HEK293 (cell line): ENCODE measurements at regions not wholly inside any gene's neighbourhood (a gene's known extent, or its start where the extent isn't known, plus 50 kb on each side); places are given as distances from the start of the nearest gene placed in this dataset.

ENCODE experiments used
- TCF7L2 ChIP-seq: IDR thresholded peaks from 2 replicates; pipeline ENCODE4 v1.6.1; 2011; ENCODE audit warnings: low read depth, mild to moderate bottlenecking, inconsistent platforms, low read length, moderate library complexity, borderline replicate concordance
- ZBTB1 ChIP-seq: fragments of 450-650 bp; formaldehyde crosslinking; IDR thresholded peaks from 2 replicates; pipeline ENCODE4 v1.5.1; 2016; ENCODE audit warnings: missing biosample characterization, missing genetic modification characterization
- ZBTB7A ChIP-seq: fragments of 450-650 bp; formaldehyde crosslinking; IDR thresholded peaks from 2 replicates; pipeline ENCODE4 v1.5.1; 2016; ENCODE audit warnings: low read depth, missing biosample characterization, missing genetic modification characterization
- ZNF169 ChIP-seq: fragments of 450-650 bp; formaldehyde crosslinking; IDR thresholded peaks from 2 replicates; pipeline ENCODE4 v1.5.1; 2016; ENCODE audit warnings: missing biosample characterization, missing genetic modification characterization
- ZNF23 ChIP-seq: fragments of 450-650 bp; formaldehyde crosslinking; IDR thresholded peaks from 2 replicates; pipeline ENCODE4 v1.5.1; 2016; ENCODE audit warnings: missing biosample characterization, missing genetic modification characterization, borderline replicate concordance
- ZNF433 ChIP-seq: fragments of 450-650 bp; formaldehyde crosslinking; IDR thresholded peaks from 2 replicates; pipeline ENCODE4 v1.5.1; 2016; ENCODE audit warnings: missing biosample characterization, missing genetic modification characterization, low read depth
- ZNF473 ChIP-seq: fragments of 450-650 bp; formaldehyde crosslinking; IDR thresholded peaks from 2 replicates; pipeline ENCODE4 v1.5.1; 2017; ENCODE audit warnings: missing biosample characterization, missing genetic modification characterization
- ZNF701 ChIP-seq: fragments of 450-650 bp; formaldehyde crosslinking; IDR thresholded peaks from 2 replicates; pipeline ENCODE4 v1.5.1; 2016; ENCODE audit warnings: missing biosample characterization, missing genetic modification characterization
- TF ChIP-seq, protein P1 (sequence below): fragments of 450-650 bp; formaldehyde crosslinking; IDR thresholded peaks from 2 replicates; pipeline ENCODE4 v1.5.1; 2016; ENCODE audit warnings: missing biosample characterization, missing genetic modification characterization
- TF ChIP-seq, protein P2 (sequence below): fragments of 450-650 bp; formaldehyde crosslinking; IDR thresholded peaks from 2 replicates; pipeline ENCODE4 v1.5.1; 2017; ENCODE audit warnings: missing biosample characterization, missing genetic modification characterization
- TF ChIP-seq, protein P3 (sequence below): fragments of 450-650 bp; formaldehyde crosslinking; IDR thresholded peaks from 2 replicates; pipeline ENCODE4 v1.5.1; 2016; ENCODE audit warnings: missing biosample characterization, missing genetic modification characterization

DNA sequence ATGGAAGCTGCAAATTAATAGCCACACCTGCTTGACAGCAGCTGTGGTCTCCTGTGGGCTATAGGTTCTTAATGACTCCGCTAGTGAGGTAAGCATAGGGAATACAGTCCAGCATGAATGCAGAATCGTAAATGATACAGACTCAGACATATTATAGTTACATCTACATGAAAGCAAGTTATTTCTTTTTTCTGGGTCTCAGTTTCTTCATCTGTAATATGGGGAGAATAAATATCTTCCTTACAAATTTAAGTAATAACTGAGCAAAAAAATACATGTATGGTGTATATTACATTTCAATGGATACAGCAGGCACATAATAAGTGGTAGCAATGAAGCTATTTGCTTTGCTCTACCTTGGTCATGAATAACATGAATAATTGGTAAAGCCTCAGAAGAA is 245.9 kb upstream of the RHOBTB1 start:
- no peak for TF ChIP-seq ZNF433
- TF ChIP-seq, protein P1, sequence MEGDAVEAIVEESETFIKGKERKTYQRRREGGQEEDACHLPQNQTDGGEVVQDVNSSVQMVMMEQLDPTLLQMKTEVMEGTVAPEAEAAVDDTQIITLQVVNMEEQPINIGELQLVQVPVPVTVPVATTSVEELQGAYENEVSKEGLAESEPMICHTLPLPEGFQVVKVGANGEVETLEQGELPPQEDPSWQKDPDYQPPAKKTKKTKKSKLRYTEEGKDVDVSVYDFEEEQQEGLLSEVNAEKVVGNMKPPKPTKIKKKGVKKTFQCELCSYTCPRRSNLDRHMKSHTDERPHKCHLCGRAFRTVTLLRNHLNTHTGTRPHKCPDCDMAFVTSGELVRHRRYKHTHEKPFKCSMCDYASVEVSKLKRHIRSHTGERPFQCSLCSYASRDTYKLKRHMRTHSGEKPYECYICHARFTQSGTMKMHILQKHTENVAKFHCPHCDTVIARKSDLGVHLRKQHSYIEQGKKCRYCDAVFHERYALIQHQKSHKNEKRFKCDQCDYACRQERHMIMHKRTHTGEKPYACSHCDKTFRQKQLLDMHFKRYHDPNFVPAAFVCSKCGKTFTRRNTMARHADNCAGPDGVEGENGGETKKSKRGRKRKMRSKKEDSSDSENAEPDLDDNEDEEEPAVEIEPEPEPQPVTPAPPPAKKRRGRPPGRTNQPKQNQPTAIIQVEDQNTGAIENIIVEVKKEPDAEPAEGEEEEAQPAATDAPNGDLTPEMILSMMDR (tag by site-specific recombination): no peak
- TF ChIP-seq, protein P2, sequence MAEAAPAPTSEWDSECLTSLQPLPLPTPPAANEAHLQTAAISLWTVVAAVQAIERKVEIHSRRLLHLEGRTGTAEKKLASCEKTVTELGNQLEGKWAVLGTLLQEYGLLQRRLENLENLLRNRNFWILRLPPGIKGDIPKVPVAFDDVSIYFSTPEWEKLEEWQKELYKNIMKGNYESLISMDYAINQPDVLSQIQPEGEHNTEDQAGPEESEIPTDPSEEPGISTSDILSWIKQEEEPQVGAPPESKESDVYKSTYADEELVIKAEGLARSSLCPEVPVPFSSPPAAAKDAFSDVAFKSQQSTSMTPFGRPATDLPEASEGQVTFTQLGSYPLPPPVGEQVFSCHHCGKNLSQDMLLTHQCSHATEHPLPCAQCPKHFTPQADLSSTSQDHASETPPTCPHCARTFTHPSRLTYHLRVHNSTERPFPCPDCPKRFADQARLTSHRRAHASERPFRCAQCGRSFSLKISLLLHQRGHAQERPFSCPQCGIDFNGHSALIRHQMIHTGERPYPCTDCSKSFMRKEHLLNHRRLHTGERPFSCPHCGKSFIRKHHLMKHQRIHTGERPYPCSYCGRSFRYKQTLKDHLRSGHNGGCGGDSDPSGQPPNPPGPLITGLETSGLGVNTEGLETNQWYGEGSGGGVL (tag by site-specific recombination): no peak
- TF ChIP-seq, protein P3, sequence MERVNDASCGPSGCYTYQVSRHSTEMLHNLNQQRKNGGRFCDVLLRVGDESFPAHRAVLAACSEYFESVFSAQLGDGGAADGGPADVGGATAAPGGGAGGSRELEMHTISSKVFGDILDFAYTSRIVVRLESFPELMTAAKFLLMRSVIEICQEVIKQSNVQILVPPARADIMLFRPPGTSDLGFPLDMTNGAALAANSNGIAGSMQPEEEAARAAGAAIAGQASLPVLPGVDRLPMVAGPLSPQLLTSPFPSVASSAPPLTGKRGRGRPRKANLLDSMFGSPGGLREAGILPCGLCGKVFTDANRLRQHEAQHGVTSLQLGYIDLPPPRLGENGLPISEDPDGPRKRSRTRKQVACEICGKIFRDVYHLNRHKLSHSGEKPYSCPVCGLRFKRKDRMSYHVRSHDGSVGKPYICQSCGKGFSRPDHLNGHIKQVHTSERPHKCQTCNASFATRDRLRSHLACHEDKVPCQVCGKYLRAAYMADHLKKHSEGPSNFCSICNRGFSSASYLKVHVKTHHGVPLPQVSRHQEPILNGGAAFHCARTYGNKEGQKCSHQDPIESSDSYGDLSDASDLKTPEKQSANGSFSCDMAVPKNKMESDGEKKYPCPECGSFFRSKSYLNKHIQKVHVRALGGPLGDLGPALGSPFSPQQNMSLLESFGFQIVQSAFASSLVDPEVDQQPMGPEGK: no peak
- no peak for TF ChIP-seq ZBTB7A (tag by site-specific recombination)
- no peak for TF ChIP-seq ZNF169 (tag by site-specific recombination)
- TF ChIP-seq ZNF473 (tag by site-specific recombination): no peak
- TF ChIP-seq ZNF701 (tag by site-specific recombination): no peak
- TF ChIP-seq ZNF23: no peak
- no peak for TF ChIP-seq TCF7L2
- no peak for TF ChIP-seq ZBTB1
